Left colon (tissue), 2 donors: ENCODE measurements at regions not wholly inside any gene's neighbourhood (a gene's known extent, or its start where the extent isn't known, plus 50 kb on each side); places are given as distances from the start of the nearest gene placed in this dataset.

ENCODE experiments used
- ATAC-seq: fragments of 200-7000 bp; cut with Tn5 transposase; one replicate; pipeline ENCODE4 v1.9.1; 2020; ENCODE audit warnings: mild to moderate bottlenecking, moderate library complexity
- DNase-seq, 2 donors: peaks; one replicate each; pipeline ENCODE4 v3.0.0-alpha.2; 2020
- intact Hi-C, 2 donors: fragments of 100-400 bp; cut with DNase I in 1 of 2; cut with micrococcal nuclease in 1 of 2; formaldehyde crosslinking; loops; one replicate each; pipeline versions ENCODE4 v1.11.2 to v1.14.0; 2022; cut with DNase I, micrococcal nuclease
- donor health status: DM: no; HTN: no; CAD: no.
- donor health status: DM: yes; HTN: yes; CAD: no.

GRCh38 chr3:30233913-30234646 lies 372.3 kb upstream of the TGFBR2 start:
- ATAC-seq (no peak), DNase-seq (no peak)
- intact Hi-C loops, result no loop called here

DNA sequence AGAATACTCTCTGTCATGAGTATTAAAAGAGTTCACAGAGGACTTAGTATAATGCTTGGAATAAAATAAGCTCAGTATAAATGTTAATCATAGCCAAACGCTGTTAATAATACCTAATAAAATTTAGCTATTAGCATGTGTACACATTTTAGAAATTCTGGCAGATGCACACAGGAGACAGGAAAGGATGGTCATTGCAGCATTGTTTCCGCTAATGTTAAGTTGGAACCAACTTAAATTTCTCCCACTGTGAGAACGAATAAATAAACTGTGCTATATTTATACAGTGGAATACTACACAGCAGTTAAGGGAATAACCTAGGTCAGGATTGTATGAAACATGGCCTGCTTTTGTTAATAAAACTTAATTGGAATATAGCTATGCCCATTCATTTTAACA lies 370.4 kb upstream of the TGFBR2 start:
- intact Hi-C loops, result no loop called here
- DNase-seq, result no peak
- ATAC-seq, result no peak

- no peak for DNase-seq
- ATAC-seq, result no peak
- intact Hi-C loops, result no loop called here
Observed at GRCh38 chr3:30241721-30242120, 364.7 kb upstream of the TGFBR2 start.

- DNase-seq (no peak), ATAC-seq (no peak)
- intact Hi-C loops, result no loop called here
Observed at GRCh38 chr3:30245858-30246622, 360.4 kb upstream of the TGFBR2 start.

GRCh38 chr3:30248423-30248822 lies 358.0 kb upstream of the TGFBR2 start:
- ATAC-seq (no peak), DNase-seq (no peak)
- intact Hi-C loops, result no loop called here

GRCh38 chr3:30252474-30252873 lies 353.9 kb upstream of the TGFBR2 start:
- intact Hi-C loops, result no loop called here
- DNase-seq (no peak), ATAC-seq (no peak)

GRCh38 chr3:30253832-30254231 lies 352.6 kb upstream of the TGFBR2 start:
- intact Hi-C loops, result no loop called here
- DNase-seq, result no peak
- no peak for ATAC-seq

- intact Hi-C loops, result no loop called here
- ATAC-seq (no peak), DNase-seq (no peak)
Observed at GRCh38 chr3:30256474-30256873, 349.9 kb upstream of the TGFBR2 start.

GRCh38 chr3:30258426-30259392 lies 347.7 kb upstream of the TGFBR2 start:
- ATAC-seq (peak; percentile 99), DNase-seq (peak in 1 of 2 donors; percentile 35)
- intact Hi-C loops, result no loop called here

- DNase-seq (no peak), ATAC-seq (no peak)
- intact Hi-C loops, result no loop called here
Observed at GRCh38 chr3:30259730-30260129, 346.7 kb upstream of the TGFBR2 start.

GRCh38 chr3:30260762-30261161 lies 345.6 kb upstream of the TGFBR2 start:
- ATAC-seq, result no peak
- intact Hi-C loops, result no loop called here
- no peak for DNase-seq

DNA sequence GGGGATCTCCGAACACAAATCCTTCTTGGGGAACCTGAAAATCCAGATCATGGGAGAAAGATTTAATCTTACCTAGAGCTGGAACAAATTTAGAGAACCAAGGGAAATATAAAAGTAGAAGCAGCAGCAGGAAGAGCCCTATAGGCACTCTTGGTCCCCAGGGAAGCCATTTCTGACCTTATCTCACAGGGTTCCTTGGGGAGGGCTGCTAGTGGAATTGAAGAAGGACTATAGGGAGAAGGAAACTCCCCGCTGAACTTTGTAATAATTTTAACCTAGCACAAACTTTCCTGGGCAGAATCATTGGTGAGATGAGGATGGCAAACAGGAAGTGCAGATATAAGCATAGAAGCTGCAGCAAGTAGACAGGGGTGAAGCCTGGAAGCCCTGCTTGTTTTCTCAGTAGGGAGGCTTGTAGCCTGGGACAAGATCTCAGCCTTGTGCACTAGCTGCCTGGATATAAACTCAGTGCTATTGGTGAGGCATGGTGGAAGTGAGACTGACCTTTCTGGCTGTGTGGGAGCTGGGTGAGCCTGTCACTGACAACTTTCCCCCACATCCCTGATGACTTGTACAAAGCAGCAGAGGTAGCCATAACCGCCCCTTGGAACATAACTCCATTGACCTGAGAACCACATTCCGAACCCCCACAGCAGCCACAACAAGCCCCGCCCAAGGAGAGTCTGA lies 343.0 kb upstream of the TGFBR2 start:
- intact Hi-C loops, result no loop called here
- ATAC-seq, result no peak
- no peak for DNase-seq

GRCh38 chr3:30263925-30264313 lies 342.5 kb upstream of the TGFBR2 start:
- no peak for ATAC-seq
- no peak for DNase-seq
- intact Hi-C loops, result no loop called here

DNA sequence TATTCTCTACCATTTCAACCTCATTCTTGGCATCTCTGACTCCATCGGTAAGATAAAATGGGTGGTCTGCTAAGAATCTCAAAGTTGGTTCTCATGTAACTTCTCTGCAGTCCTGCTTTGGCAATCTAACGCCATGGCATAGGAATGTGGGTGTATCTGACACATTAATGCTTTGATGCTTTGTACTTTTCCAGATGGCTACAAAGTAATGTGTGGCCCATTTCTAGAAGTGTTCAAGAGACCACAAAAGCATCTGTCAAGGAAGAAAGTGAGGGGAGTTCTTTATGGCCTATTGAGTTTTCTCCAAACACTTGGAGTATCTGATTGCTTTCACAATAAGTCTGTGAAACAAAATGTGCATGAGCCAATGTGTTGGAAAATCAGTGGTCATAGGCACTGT lies 339.9 kb upstream of the TGFBR2 start:
- intact Hi-C loops, result no loop called here
- DNase-seq, result no peak
- no peak for ATAC-seq

GRCh38 chr3:30268288-30268687 lies 338.1 kb upstream of the TGFBR2 start:
- DNase-seq (no peak), ATAC-seq (no peak)
- intact Hi-C loops, result no loop called here

DNA sequence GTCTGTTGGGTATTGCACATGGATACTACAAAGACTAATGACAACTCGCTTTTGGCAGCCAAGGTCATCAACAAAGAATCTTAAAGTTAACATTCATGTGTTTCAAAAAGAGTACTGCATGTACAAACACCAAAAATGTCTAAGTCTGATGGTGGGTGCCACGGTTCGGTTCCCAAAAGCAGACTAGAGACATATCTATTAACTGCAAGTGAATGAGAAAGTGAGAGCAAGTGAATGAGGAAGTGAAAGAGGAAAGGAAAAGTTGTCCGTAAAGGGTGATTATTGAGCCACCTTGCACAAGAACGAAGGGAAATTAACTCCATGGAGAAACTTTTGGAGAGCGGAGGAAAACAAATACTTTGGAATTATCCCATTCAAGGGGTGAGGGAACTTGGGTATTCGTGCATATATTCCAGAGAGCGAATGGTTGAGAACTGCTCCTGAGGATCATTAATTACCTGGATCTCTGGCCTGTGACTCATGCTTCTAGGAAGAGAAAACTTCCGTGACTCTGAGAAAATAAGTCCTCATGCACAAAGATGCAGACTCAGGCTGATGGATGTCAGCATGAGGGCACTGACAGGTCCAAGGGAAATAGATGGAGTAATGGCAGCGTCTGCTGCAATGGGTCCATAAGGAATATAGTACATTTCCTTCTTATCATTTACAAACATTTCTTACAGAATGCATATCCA lies 336.5 kb upstream of the TGFBR2 start:
- intact Hi-C loops, result no loop called here
- ATAC-seq, result no peak

GRCh38 chr3:30271781-30272180 lies 334.6 kb upstream of the TGFBR2 start:
- intact Hi-C loops, result no loop called here
- ATAC-seq (no peak), DNase-seq (no peak)

More for the DNA sequence above, 336.5 kb upstream of the TGFBR2 start:
- DNase-seq, result no peak

- no peak for DNase-seq
- no peak for ATAC-seq
- intact Hi-C loops, result no loop called here
Observed at GRCh38 chr3:30273304-30274072, 332.9 kb upstream of the TGFBR2 start.
